NT2/D1 (cell line): ENCODE measurements at regions not wholly inside any gene's neighbourhood (a gene's known extent, or its start where the extent isn't known, plus 50 kb on each side); places are given as distances from the start of the nearest gene placed in this dataset.

Source experiments
- SUZ12 ChIP-seq: IDR thresholded peaks from 2 replicates; pipeline ENCODE4 v1.6.1; 2011; ENCODE audit not compliant: insufficient read length, insufficient read depth; ENCODE audit errors: extremely low read depth
- YY1 ChIP-seq: IDR thresholded peaks from 2 replicates; pipeline ENCODE4 v1.6.1; 2011; ENCODE audit not compliant: insufficient read length, insufficient read depth
- ZNF274 ChIP-seq: IDR thresholded peaks from 2 replicates; pipeline ENCODE4 v1.6.1; 2011; ENCODE audit warnings: mild to moderate bottlenecking, low read depth, low read length

- no peak for TF ChIP-seq ZNF274
- no peak for TF ChIP-seq SUZ12
- TF ChIP-seq YY1 = no peak
These were observed 160.7 kb upstream of the RTL1 start for GRCh38 chr14:101064121-101064661.
